ENCODE measurements at regions not wholly inside any gene's neighbourhood (a gene's known extent, or its start where the extent isn't known, plus 50 kb on each side); places are given as distances from the start of the nearest gene placed in this dataset.

DNA sequence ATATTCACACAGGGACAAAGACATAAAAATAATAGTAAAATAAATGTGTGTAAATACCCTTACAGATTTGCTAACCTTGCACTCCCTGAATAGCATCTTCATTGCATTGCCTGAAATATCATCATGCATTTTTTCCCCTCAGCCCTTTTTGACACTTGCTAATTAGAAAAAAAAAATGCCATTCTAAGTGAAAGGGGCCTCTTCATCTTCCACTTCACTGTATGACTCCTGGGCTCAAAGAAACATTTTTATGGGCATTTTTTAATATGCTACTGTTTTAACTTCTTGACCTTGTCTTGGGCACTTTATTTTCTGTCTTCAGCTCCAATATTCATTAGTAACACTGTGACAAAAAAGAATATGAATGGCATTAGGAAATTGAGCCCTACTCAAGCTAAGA, 1424.4 kb downstream of the CDH8 start:
- TF ChIP-seq FOXJ3 (CRISPR knock-in tag; IDR thresholded peaks at IDR 0.05) = no peak
- no peak for TF ChIP-seq RXRA (IDR thresholded peaks at IDR 0.05; ENCODE audit: borderline replicate concordance, low read depth)
- no peak for TF ChIP-seq YY1 (IDR thresholded peaks at IDR 0.05; ENCODE audit: low read depth)
- no peak for TF ChIP-seq RAD21 (IDR thresholded peaks at IDR 0.05; ENCODE audit: low read length)
- no peak for TF ChIP-seq PBX3 (IDR thresholded peaks at IDR 0.05)
- TF ChIP-seq, protein P1, sequence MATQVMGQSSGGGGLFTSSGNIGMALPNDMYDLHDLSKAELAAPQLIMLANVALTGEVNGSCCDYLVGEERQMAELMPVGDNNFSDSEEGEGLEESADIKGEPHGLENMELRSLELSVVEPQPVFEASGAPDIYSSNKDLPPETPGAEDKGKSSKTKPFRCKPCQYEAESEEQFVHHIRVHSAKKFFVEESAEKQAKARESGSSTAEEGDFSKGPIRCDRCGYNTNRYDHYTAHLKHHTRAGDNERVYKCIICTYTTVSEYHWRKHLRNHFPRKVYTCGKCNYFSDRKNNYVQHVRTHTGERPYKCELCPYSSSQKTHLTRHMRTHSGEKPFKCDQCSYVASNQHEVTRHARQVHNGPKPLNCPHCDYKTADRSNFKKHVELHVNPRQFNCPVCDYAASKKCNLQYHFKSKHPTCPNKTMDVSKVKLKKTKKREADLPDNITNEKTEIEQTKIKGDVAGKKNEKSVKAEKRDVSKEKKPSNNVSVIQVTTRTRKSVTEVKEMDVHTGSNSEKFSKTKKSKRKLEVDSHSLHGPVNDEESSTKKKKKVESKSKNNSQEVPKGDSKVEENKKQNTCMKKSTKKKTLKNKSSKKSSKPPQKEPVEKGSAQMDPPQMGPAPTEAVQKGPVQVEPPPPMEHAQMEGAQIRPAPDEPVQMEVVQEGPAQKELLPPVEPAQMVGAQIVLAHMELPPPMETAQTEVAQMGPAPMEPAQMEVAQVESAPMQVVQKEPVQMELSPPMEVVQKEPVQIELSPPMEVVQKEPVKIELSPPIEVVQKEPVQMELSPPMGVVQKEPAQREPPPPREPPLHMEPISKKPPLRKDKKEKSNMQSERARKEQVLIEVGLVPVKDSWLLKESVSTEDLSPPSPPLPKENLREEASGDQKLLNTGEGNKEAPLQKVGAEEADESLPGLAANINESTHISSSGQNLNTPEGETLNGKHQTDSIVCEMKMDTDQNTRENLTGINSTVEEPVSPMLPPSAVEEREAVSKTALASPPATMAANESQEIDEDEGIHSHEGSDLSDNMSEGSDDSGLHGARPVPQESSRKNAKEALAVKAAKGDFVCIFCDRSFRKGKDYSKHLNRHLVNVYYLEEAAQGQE (IDR thresholded peaks at IDR 0.05; ENCODE audit: low read depth, low read length) = no peak
- no peak for TF ChIP-seq FOSL2 (IDR thresholded peaks at IDR 0.05; ENCODE audit: borderline replicate concordance, low read depth)
- TF ChIP-seq RCOR1 (IDR thresholded peaks at IDR 0.05; ENCODE audit: low read length) = no peak
- no peak for TF ChIP-seq TAF1 (IDR thresholded peaks at IDR 0.05; ENCODE audit: borderline replicate concordance, low read depth, low read length)
- no peak for TF ChIP-seq TCF12 (IDR thresholded peaks at IDR 0.05)
- TF ChIP-seq JUND (IDR thresholded peaks at IDR 0.05) = no peak
- TF ChIP-seq POLR2AphosphoS5 (IDR thresholded peaks at IDR 0.05; ENCODE audit: low read depth, low read length) = no peak
- TF ChIP-seq EP300 (IDR thresholded peaks at IDR 0.05; ENCODE audit: borderline replicate concordance in 1 of 2, low read depth in 1 of 2, low read length in 1 of 2) = no peak
- TF ChIP-seq, protein P2, sequence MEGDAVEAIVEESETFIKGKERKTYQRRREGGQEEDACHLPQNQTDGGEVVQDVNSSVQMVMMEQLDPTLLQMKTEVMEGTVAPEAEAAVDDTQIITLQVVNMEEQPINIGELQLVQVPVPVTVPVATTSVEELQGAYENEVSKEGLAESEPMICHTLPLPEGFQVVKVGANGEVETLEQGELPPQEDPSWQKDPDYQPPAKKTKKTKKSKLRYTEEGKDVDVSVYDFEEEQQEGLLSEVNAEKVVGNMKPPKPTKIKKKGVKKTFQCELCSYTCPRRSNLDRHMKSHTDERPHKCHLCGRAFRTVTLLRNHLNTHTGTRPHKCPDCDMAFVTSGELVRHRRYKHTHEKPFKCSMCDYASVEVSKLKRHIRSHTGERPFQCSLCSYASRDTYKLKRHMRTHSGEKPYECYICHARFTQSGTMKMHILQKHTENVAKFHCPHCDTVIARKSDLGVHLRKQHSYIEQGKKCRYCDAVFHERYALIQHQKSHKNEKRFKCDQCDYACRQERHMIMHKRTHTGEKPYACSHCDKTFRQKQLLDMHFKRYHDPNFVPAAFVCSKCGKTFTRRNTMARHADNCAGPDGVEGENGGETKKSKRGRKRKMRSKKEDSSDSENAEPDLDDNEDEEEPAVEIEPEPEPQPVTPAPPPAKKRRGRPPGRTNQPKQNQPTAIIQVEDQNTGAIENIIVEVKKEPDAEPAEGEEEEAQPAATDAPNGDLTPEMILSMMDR (IDR thresholded peaks at IDR 0.05) = no peak
- TF ChIP-seq NFIC (IDR thresholded peaks at IDR 0.05; ENCODE audit: borderline replicate concordance) = no peak
- TF ChIP-seq GATA2 (CRISPR knock-in tag; IDR thresholded peaks at IDR 0.05) = no peak
- no peak for TF ChIP-seq SMC3 (IDR thresholded peaks at IDR 0.05; ENCODE audit: low read depth, low read length)
- TF ChIP-seq SIN3A (IDR thresholded peaks at IDR 0.05; ENCODE audit: borderline replicate concordance, low read depth, low read length) = no peak
- TF ChIP-seq EZH2phosphoT487 (IDR thresholded peaks at IDR 0.05; ENCODE audit: borderline replicate concordance, low read depth) = no peak
- no peak overlapping the region for H3K4me2 ChIP-seq
- ChIA-PET CTCF (no interaction called here), POLR2A (no interaction called here)
- H3K9ac ChIP-seq = no peak overlapping the region
- H3K79me2 ChIP-seq (ENCODE audit: insufficient read depth) = no peaks in the 10 kb centered on the region
- no peaks in the 10 kb centered on the region for H3K36me3 ChIP-seq (replicated peaks in 1 of 2; ENCODE audit: control insufficient read depth in 1 of 2, insufficient read depth in 2 of 2, low read length in 1 of 2)
- H3F3A ChIP-seq (replicated peaks; ENCODE audit: insufficient read depth) = no peaks in the 10 kb centered on the region
- no peak overlapping the region for H3K4me3 ChIP-seq (ENCODE audit: low read depth in 2 of 2, low read length in 1 of 2)
- H3K27me3 ChIP-seq (ENCODE audit: insufficient read depth) = no peaks in the 10 kb centered on the region
- no peak overlapping the region for H3K27ac ChIP-seq (ENCODE audit: low read depth in 2 of 2, low read length in 1 of 2)
- H3K9me2 ChIP-seq = no peaks in the 10 kb centered on the region
- H2AFZ ChIP-seq (ENCODE audit: low read depth) = no peak overlapping the region
- no peaks in the 10 kb centered on the region for H3K9me3 ChIP-seq
- H3K4me1 ChIP-seq (ENCODE audit: control insufficient read depth in 1 of 2, insufficient read depth in 2 of 2, low read depth in 1 of 2, low read length in 1 of 2) = no peaks in the 10 kb centered on the region
- no peak for DNase-seq
- H4K20me1 ChIP-seq (ENCODE audit: insufficient read depth) = no peaks in the 10 kb centered on the region

Measured in SK-N-SH (cell line).